Mesenchymal stem cell (in vitro differentiated cells and primary cell): ENCODE measurements at regions not wholly inside any gene's neighbourhood (a gene's known extent, or its start where the extent isn't known, plus 50 kb on each side); places are given as distances from the start of the nearest gene placed in this dataset.

Source experiments
- DNase-seq: peaks from one replicate; pipeline ENCODE4 v3.0.0-alpha.2; 2013
- H2AFZ ChIP-seq: one replicate; pipeline ENCODE4 v1.6.1; 2013; ENCODE audit warnings: low read depth, mild to moderate bottlenecking, control low read depth, inconsistent platforms, low read length, moderate library complexity
- H2AK5ac ChIP-seq: 2 replicates; pipeline ENCODE4 v1.6.1; 2013; ENCODE audit warnings: low read length, moderate library complexity, mild to moderate bottlenecking, inconsistent platforms; ENCODE audit not compliant: severe bottlenecking
- H2BK120ac ChIP-seq: one replicate; pipeline ENCODE4 v1.6.1; 2013; ENCODE audit warnings: low read depth, mild to moderate bottlenecking, inconsistent platforms, low read length, moderate library complexity
- H2BK12ac ChIP-seq, 2 experiments: one replicate each; pipeline ENCODE4 v1.6.1; 2013; ENCODE audit warnings: inconsistent platforms in 2 of 2, low read length in 2 of 2, mild to moderate bottlenecking in 2 of 2, moderate library complexity in 2 of 2, control low read depth in 1 of 2
- H2BK15ac ChIP-seq: one replicate; pipeline ENCODE4 v1.6.1; 2013; ENCODE audit warnings: mild to moderate bottlenecking, low read depth, inconsistent platforms; ENCODE audit not compliant: poor library complexity, severe bottlenecking
- H2BK5ac ChIP-seq: 2 replicates; pipeline ENCODE4 v1.6.1; 2013; ENCODE audit warnings: low read depth, mild to moderate bottlenecking, low read length, control low read depth, inconsistent platforms; ENCODE audit not compliant: poor library complexity, severe bottlenecking
- H3K14ac ChIP-seq, 2 experiments: one replicate each; pipeline ENCODE4 v1.6.1; 2013; ENCODE audit warnings: inconsistent platforms in 2 of 2, low read length in 2 of 2, control low read depth in 1 of 2, mild to moderate bottlenecking in 1 of 2, moderate library complexity in 1 of 2
- H3K18ac ChIP-seq, 2 experiments: one replicate each; pipeline ENCODE4 v1.6.1; 2013; ENCODE audit warnings: inconsistent platforms in 2 of 2, low read length in 2 of 2, control low read depth in 1 of 2, low read depth in 1 of 2, mild to moderate bottlenecking in 1 of 2
- H3K23ac ChIP-seq, 2 experiments: one replicate each; pipeline ENCODE4 v1.6.1; 2013; ENCODE audit warnings: inconsistent platforms in 2 of 2, low read length in 2 of 2, mild to moderate bottlenecking in 2 of 2, moderate library complexity in 2 of 2, control low read depth in 1 of 2
- H3K27ac ChIP-seq: 2 replicates; pipeline ENCODE4 v1.5.1; 2013; ENCODE audit warnings: mild to moderate bottlenecking, moderate library complexity, low read length, control low read depth, inconsistent platforms; ENCODE audit not compliant: poor library complexity, severe bottlenecking
- H3K27me3 ChIP-seq, 2 experiments: 2 replicates each; pipeline versions ENCODE4 v1.6.1 to v1.7.0; 2013; ENCODE audit warnings: low read length in 2 of 2, mild to moderate bottlenecking in 2 of 2, moderate library complexity in 2 of 2, control low read depth in 1 of 2, inconsistent platforms in 1 of 2; ENCODE audit not compliant: control insufficient read depth in 1 of 2, insufficient read depth in 1 of 2
- H3K36me3 ChIP-seq, 2 experiments: 2 replicates each; pipeline versions ENCODE4 v1.6.1 to v1.7.0; 2013; ENCODE audit warnings: low read length in 2 of 2, control low read depth in 1 of 2, inconsistent platforms in 1 of 2, low read depth in 1 of 2, mild to moderate bottlenecking in 1 of 2; ENCODE audit not compliant: insufficient read depth in 2 of 2, control insufficient read depth in 1 of 2
- H3K4ac ChIP-seq, 2 experiments: one replicate each; pipeline ENCODE4 v1.6.1; 2013; ENCODE audit warnings: inconsistent platforms in 2 of 2, low read length in 2 of 2, mild to moderate bottlenecking in 2 of 2, moderate library complexity in 2 of 2, control low read depth in 1 of 2, low read depth in 1 of 2
- H3K4me1 ChIP-seq: 2 replicates; pipeline ENCODE4 v1.6.1; 2013; ENCODE audit warnings: low read depth, low read length, control low read depth; ENCODE audit not compliant: control insufficient read depth, insufficient read depth
- H3K4me2 ChIP-seq: 2 replicates; pipeline ENCODE4 v1.6.1; 2013; ENCODE audit warnings: low read length, mild to moderate bottlenecking, inconsistent platforms; ENCODE audit not compliant: poor library complexity, severe bottlenecking
- H3K4me3 ChIP-seq, 2 experiments: 2 replicates each; pipeline versions ENCODE4 v1.5.1 to v1.7.0; 2013; ENCODE audit warnings: low read length in 2 of 2, mild to moderate bottlenecking in 2 of 2, control low read depth in 1 of 2, low read depth in 1 of 2; ENCODE audit not compliant: insufficient read depth in 1 of 2
- H3K79me1 ChIP-seq: replicated peaks from 2 replicates; pipeline ENCODE4 v1.6.1; 2013; ENCODE audit warnings: mild to moderate bottlenecking, control low read depth, low read length, inconsistent platforms; ENCODE audit not compliant: poor library complexity, severe bottlenecking
- H3K9ac ChIP-seq: 2 replicates; pipeline ENCODE4 v1.7.0; 2013; ENCODE audit warnings: mild to moderate bottlenecking, low read length, moderate library complexity
- H3K9me3 ChIP-seq: 2 replicates; pipeline ENCODE4 v1.7.0; 2013; ENCODE audit warnings: mild to moderate bottlenecking, low read length; ENCODE audit not compliant: control insufficient read depth
- H4K8ac ChIP-seq: one replicate; pipeline ENCODE4 v1.6.1; 2013; ENCODE audit warnings: inconsistent platforms, mild to moderate bottlenecking, low read length, moderate library complexity
- H4K91ac ChIP-seq: one replicate; pipeline ENCODE4 v1.6.1; 2013; ENCODE audit warnings: mild to moderate bottlenecking, low read length, inconsistent platforms
- WGBS: methylation state at CpG from one replicate; pipeline ENCODE4 v1.1.7; 2013; ENCODE audit warnings: mixed read lengths; 5-methylcytosine and 5-hydroxymethylcytosine counted together

- H3K27me3 ChIP-seq: no peaks in the 10 kb centered on the region
- no peak overlapping the region for H2AFZ ChIP-seq
- H3K36me3 ChIP-seq: no peaks in the 10 kb centered on the region
- no peak overlapping the region for H3K27ac ChIP-seq
- no peak overlapping the region for H3K23ac ChIP-seq
- no peak overlapping the region for H4K91ac ChIP-seq
- H3K4ac ChIP-seq: no peak overlapping the region
- no peaks in the 10 kb centered on the region for H3K79me1 ChIP-seq
- H3K4me2 ChIP-seq: no peak overlapping the region
- no peak overlapping the region for H2BK15ac ChIP-seq
- H3K9ac ChIP-seq: no peak overlapping the region
- H2BK5ac ChIP-seq: no peak overlapping the region
- H3K4me1 ChIP-seq: no peaks in the 10 kb centered on the region
- H3K4me3 ChIP-seq: no peak overlapping the region
- no peak overlapping the region for H4K8ac ChIP-seq
- no peak for DNase-seq
- H2AK5ac ChIP-seq: no peak overlapping the region
- no peak overlapping the region for H3K14ac ChIP-seq
- no peak overlapping the region for H3K18ac ChIP-seq
- H2BK120ac ChIP-seq: no peak overlapping the region
- H2BK12ac ChIP-seq: no peak overlapping the region
- no peaks in the 10 kb centered on the region for H3K9me3 ChIP-seq
Observed at GRCh38 chr3:153897842-153898241, 223.3 kb upstream of the ARHGEF26 start.

DNA sequence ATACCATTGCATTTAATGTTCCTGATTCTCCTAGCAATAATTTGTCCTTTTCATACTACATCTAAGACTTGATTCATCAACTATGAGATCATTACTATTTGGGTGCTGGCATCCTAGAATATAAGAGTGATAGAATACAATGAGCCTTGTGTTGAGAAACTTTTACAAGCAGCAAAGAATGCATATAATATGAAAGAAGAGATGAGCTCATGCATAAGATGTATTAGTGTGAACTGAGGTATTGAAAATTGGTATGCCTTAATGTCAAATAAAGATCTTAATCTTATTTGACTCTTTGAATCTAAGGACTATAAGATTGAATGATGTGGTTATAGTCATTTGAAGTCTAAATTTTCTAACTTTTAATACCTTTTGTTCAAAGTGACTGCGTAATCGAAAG lies 220.0 kb upstream of the ARHGEF26 start:
- H3K9ac ChIP-seq: no peak overlapping the region
- no peak overlapping the region for H2BK120ac ChIP-seq
- no peak overlapping the region for H2AK5ac ChIP-seq
- no peak overlapping the region for H3K23ac ChIP-seq
- H3K4me2 ChIP-seq: no peak overlapping the region
- no peak overlapping the region for H2BK5ac ChIP-seq
- H4K8ac ChIP-seq: no peak overlapping the region
- H3K27me3 ChIP-seq: no peaks in the 10 kb centered on the region
- H3K9me3 ChIP-seq: no peaks in the 10 kb centered on the region
- H3K4me3 ChIP-seq: no peak overlapping the region
- H3K14ac ChIP-seq: no peak overlapping the region
- no peaks in the 10 kb centered on the region for H3K79me1 ChIP-seq
- H3K27ac ChIP-seq: no peak overlapping the region
- H3K4ac ChIP-seq: no peak overlapping the region
- H3K4me1 ChIP-seq: no peaks in the 10 kb centered on the region
- no peak overlapping the region for H4K91ac ChIP-seq
- H2BK15ac ChIP-seq: no peak overlapping the region
- no peak overlapping the region for H3K18ac ChIP-seq
- no peak for DNase-seq
- no peak overlapping the region for H2BK12ac ChIP-seq
- WGBS: no CpG with 5 or more reads among the region's 2 CpGs
- H3K36me3 ChIP-seq: no peaks in the 10 kb centered on the region
- no peak overlapping the region for H2AFZ ChIP-seq

- H3K18ac ChIP-seq: no peak overlapping the region
- no peak overlapping the region for H4K8ac ChIP-seq
- no peak for DNase-seq
- H3K27me3 ChIP-seq: no peaks in the 10 kb centered on the region
- H4K91ac ChIP-seq: no peak overlapping the region
- WGBS: 87% methylated on average over 3 of the region's 3 CpGs
- H3K9me3 ChIP-seq: no peaks in the 10 kb centered on the region
- H3K79me1 ChIP-seq: no peaks in the 10 kb centered on the region
- no peak overlapping the region for H3K23ac ChIP-seq
- no peaks in the 10 kb centered on the region for H3K4me1 ChIP-seq
- H2BK5ac ChIP-seq: no peak overlapping the region
- H3K27ac ChIP-seq: no peak overlapping the region
- H3K4ac ChIP-seq: no peak overlapping the region
- no peak overlapping the region for H3K4me2 ChIP-seq
- no peak overlapping the region for H2AK5ac ChIP-seq
- H3K36me3 ChIP-seq: no peaks in the 10 kb centered on the region
- no peak overlapping the region for H2BK12ac ChIP-seq
- no peak overlapping the region for H3K14ac ChIP-seq
- H2AFZ ChIP-seq: no peak overlapping the region
- no peak overlapping the region for H3K9ac ChIP-seq
- H2BK120ac ChIP-seq: no peak overlapping the region
- H3K4me3 ChIP-seq: no peak overlapping the region
- H2BK15ac ChIP-seq: no peak overlapping the region
Observed at GRCh38 chr3:153901991-153902390, 219.2 kb upstream of the ARHGEF26 start.

DNA sequence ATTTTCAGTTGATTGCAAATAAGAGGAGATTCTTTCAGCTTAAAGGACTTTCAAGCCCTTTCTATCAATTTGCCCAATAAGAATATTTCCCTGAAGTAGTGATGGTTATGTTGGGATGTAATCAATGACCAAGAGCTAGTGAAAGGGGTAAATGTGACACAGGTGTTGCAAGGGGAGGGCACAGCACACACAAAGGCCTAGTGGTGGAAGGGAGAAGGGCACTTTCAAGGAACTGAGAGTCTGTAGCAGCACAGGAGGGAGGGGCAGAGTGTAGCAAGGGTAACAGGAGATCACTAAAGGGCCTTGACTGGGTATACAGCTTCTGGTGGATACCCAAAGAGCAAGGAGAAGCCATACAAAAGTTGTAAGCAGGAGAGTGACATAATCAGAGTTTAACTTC lies 217.8 kb upstream of the ARHGEF26 start:
- H3K4me1 ChIP-seq: no peaks in the 10 kb centered on the region
- no peak for DNase-seq
- no peak overlapping the region for H3K14ac ChIP-seq
- no peak overlapping the region for H2BK120ac ChIP-seq
- no peak overlapping the region for H2BK12ac ChIP-seq
- H3K27me3 ChIP-seq: peaks cover 0 to 4% of the 10 kb centered on the region in 2 experiments
- no peaks in the 10 kb centered on the region for H3K79me1 ChIP-seq
- H2BK15ac ChIP-seq: no peak overlapping the region
- no peak overlapping the region for H4K8ac ChIP-seq
- no peak overlapping the region for H3K27ac ChIP-seq
- no peak overlapping the region for H3K18ac ChIP-seq
- no peak overlapping the region for H3K4ac ChIP-seq
- H2AK5ac ChIP-seq: no peak overlapping the region
- no peak overlapping the region for H2AFZ ChIP-seq
- no peak overlapping the region for H3K4me2 ChIP-seq
- no peaks in the 10 kb centered on the region for H3K9me3 ChIP-seq
- H4K91ac ChIP-seq: no peak overlapping the region
- H3K9ac ChIP-seq: no peak overlapping the region
- H2BK5ac ChIP-seq: no peak overlapping the region
- H3K36me3 ChIP-seq: no peaks in the 10 kb centered on the region
- no peak overlapping the region for H3K4me3 ChIP-seq
- H3K23ac ChIP-seq: no peak overlapping the region
